Activated naive CD4-positive, alpha-beta T cell treated with Interleukin-2 at 50 U/mL for 16 hours (primary cell): ENCODE measurements at regions not wholly inside any gene's neighbourhood (a gene's known extent, or its start where the extent isn't known, plus 50 kb on each side); places are given as distances from the start of the nearest gene placed in this dataset.
"Not testable (repeated sequence)": the region's sequence is repeated elsewhere in the genome, so short reads cannot be mapped to it uniquely, and the experiment has no call there.

Experiments
- DNase-seq: peaks from one replicate; pipeline ENCODE4 v3.0.0-alpha.2; 2020

DNA sequence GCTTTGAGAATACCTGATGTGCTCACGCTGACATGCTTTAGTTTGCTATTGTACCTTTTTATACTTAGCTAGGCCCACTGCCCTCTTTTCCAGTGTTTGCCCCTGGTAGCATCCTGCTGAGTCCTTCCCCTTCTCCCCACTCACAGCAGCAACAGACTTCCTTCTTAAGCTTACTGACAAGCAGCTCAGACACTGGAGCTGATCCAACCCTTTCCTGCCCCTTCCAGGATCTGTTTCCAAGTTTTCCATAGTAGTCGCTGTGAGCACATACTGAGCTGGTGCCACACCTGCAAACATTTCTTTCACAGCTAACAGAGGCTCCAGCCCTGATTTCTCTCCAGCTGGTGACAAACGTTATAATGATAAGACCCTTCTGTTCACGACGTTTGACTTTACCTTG lies 991.4 kb upstream of the CELF4 start:
- no peak for DNase-seq

DNA sequence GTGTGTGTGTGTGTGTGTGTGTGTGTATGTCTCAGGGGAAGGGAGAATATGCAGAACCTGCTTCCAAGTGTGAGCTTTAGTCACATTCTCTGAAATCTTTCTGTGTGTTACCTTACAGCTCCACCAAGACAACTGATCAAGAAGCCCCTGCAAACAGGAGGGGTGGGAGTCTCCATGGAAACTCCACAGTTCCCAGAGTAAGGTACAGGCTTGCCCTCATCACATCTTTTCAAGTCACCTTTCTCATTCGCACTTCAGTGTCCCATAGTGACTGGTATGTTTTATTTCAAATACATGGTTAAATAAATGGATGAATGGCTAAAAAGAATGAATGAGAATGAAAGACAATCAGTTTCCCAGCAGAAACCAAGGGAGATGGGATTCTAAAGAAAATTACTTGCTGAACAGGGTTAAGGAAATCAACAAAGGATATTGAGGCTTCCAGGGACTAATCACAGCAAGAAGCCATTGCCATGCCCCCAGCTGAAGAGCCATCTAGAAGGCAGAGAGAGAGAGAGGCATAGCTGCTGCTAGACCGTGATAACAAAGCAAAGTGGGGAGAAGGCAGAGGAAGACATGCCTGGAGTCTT lies 987.2 kb upstream of the CELF4 start:
- DNase-seq: no peak

DNA sequence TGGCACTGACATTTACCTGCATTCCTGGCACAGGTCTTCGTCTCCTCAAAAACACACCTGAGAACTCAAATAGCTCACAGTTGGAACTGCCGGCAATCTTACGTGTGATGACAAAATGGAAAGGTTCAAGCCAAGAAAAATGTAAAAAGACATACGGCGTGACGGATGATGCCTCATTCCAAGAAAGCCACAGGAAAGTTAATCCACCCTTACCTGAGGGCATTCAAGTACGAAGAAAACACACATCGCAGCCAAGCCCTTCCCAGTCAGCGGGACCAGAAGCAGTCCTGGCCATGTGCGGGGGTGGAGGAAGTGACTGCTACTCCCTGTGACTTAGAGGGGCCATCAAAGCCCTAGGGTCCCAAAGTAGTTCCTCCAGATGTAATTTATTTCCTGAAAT lies 986.3 kb upstream of the CELF4 start:
- DNase-seq: no peak

DNA sequence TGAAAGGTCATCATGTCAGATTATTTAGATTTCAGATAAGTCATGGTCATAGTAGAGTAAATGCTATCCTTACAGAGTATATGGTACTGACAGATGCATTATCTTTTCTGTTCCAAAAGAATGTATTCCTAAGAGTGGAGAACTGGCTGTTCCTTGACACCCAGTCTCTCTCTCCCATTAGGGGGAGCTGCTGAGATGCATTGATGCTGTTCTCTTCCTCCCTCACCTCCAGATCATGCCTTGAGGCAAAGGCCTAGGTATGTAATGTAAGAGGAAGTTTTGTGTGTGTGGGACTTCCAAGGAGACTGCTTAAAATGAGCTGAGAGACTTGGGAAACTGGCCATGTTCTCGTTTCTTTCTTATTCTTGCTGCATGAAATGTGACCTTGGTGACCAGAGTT lies 979.5 kb upstream of the CELF4 start:
- no peak for DNase-seq

DNA sequence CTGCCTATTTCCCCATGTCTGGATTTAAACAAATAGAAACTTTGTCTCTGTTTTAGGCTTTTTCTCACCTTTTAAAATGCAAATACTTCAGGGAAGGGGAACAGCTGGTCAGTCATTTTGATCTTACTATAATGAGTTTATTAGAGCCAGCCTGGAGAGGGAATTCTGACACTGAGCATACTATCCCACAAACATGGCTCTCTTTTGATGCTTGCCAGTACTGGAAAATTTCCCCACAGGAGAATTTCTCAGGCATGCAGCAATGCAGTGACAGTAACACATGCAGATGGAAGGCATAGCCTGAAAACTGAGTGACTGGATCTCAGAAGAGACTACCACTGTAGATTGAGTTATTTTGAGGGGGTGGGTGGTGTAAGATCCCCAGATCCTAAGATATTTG lies 974.3 kb upstream of the CELF4 start:
- no peak for DNase-seq

DNA sequence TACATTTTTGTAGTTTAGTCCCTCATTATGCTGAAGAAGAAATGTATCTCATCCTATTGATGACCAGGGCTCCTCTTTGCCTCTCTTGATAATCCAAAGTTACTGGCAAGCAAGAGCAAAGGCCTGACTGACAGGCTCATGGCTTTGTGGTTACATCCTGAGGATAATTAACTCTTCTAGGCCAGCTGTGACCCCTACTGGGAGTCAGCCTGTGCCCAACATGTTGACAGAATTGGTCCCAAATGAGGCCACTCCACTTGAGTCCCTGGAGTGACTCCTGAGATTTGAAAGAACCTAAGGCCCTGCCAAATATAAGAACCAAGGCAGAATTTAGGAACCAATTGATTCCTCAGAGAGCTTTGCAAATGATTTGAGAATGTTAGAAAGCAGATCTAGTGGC lies 973.8 kb upstream of the CELF4 start:
- DNase-seq: no peak

DNA sequence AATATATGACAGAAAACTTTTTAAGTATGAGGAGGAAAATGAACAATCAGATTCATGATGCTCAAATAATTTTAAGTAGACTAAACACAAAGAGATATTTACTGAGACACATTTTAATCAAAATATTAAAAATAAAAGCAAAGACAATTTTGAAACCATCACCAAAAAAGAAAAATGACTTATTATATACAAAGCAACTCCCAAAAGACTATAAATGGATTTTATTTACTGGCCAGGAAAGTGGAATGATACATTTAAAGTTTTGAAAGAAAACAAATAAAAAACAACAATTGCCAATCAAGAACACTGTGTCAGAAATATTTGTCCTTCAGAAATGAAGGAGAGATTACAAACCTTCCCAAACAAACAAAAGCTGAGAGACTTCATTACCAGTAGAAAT lies 968.5 kb upstream of the CELF4 start:
- DNase-seq: no peak

DNA sequence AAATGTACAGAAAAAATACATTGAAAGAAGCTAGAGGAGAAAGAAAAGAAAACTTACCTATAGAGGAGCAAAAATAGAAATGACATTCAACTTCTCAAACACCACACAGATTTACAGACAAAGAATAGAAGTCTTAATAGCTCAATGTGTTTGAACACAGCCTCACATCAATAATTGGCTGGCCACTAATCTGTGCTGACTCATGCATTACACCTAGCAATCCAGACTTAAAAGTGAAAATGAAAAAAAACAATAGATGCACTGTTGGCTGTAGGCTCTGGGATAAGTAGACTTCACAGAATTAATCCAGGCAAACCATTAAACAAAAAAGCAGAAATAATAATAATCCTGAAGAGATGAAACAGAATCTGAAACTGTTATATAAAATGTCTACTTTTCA lies 961.3 kb upstream of the CELF4 start:
- DNase-seq: no peak

DNA sequence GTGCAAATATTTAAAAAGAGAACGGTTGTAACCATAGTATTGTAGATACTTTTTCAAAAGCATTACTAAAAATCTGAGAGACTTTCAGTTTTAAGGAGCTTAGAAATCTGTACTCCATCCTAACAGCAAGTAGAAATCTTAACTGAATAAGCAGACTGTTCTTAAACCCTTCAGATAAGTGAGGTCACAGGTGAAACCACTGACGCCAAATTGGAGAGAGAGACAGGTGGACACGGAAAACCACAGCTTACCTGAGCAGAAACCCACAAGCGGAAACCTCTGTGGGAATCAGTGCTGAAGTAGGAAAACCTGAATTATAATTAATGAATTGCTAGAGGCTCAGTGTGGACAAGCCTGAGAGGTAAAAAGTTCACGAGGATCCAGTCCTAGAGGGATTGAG lies 959.4 kb upstream of the CELF4 start:
- DNase-seq: no peak

DNA sequence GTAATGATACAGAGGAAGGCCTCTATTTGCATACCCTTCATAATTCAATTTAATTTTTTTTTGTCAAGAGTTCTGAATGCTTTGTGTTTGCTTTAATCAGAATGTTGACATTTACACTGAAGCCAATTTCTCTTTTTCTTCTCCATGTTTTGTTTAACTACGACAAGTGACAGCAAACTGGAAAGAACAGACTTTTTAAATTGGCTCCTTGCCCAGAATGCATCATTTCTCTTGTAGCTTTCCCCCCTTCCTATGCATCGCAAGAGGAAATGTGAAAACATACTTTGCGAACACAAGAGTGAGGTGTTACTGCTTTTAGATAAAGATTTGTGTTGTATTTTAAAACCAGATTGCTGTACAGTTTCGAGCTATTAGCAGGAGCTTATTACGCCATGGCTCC lies 955.2 kb upstream of the CELF4 start:
- DNase-seq: no peak

DNA sequence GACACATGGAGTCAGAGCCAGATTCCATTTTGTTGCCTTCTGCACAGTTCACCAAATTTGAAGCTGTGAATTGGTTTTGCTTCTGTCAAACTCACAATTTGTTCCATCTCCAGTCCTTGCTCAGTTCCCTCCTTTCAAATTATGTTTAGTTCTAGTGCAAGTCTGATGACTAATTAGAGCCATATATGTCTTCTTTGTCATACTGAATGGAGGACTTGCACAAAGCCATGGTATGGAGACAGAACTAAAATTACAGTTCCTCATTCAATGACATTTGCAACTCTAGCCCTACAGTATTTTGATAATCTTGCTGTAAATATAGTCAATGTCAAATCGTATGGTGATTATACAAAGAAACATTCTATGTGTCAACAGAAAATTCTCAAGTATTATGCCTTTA lies 936.9 kb upstream of the CELF4 start:
- DNase-seq: no peak

DNA sequence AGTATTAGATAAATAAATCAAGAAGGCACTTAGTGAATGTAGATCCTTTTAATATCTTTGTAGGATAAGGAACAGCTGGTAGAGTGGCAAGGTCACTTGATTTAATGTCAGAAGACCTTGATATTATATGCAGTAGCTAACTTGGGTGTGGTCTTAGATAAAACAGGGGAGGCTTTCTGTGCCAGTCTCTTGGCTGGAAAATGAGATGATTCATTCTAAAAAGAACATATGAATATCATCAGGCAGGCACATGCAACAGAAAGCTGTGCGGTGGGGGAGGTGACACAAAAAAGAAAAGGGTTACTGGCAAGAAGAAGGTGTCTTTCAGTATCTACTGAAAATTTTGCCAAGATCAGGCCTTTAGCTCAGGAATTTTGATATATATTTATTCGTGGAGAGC lies 931.7 kb upstream of the CELF4 start:
- no peak for DNase-seq

DNA sequence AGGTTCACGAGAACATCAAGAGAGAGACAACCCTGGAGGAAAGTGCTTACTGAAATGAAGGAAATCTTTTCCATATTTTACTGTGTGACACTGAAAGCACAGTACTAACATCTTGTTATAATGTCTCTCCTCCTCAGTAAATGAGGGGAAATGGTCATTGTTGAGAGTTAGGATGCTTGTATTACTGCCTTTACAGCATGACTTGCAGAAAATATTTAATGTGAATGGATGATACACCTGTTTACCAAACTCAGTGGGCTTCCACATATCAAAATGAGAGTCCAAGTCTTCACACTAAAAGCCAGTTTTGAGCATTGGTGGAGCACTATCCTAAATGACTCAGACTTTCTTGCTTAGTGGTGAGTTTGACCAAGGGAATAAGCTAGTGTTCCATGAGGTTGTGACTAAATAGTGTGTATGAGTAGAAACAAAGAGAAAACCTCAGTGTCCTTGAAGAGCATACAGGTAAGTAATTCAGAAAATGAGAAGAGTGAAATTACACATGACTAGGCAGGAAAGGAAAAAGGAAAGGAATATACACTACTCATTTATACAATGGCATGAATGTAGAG lies 930.7 kb upstream of the CELF4 start:
- no peak for DNase-seq

DNA sequence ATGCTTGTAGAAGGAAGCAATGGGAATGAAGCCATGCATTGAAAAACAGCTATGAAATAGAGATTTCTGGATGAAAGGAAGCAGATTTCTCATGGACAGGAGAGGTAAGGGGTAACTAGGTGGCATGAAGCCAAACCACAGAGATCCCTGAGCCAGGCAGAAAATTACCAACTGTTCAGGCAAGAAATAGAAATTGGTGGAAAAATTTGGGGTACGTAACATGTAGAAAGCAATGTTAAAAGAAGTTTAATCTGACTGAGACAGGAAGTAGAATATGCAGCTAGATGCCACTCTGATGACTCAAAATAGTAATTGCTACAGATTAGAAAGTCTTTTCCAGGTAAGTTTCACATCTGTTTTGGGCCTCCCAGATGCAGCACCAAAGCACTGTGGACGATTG lies 928.5 kb upstream of the CELF4 start:
- DNase-seq: no peak

DNA sequence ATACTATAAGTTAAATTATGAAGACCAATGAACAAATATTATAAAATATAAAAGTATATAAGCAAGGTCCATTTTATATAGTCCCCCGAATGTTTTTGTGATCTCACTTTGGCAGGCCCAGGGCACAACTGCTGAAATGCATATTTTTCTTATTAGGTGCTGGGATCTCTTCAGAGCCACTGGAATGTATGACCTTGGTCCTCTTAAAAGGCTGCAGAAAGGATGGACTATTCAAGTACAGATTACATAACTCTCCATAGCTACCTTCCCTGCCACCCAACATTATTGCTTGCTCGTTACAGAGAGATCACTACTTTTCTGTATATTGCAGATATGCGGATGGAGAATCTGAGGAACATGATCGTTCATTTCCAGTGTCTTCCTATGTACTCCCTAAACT lies 925.6 kb upstream of the CELF4 start:
- no peak for DNase-seq

DNA sequence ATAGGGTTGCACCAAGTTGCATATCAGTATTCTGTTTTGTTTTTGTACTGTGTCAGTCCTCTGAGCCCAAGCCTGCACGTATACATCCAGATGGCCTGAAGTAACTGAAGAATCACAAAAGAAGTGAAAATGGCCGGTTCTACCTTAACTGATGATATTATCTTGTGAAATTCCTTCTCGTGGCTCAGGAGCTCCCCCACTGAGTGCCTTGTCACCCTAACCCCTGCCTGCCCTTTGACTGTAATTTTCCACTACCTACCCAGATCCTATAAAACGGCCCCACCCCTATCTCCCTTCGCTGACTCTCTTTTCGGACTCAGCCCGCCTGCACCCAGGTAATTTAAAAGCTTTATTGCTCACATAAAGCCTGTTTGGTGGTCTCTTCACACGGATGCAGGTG lies 924.1 kb upstream of the CELF4 start:
- DNase-seq: not testable (repeated sequence)

DNA sequence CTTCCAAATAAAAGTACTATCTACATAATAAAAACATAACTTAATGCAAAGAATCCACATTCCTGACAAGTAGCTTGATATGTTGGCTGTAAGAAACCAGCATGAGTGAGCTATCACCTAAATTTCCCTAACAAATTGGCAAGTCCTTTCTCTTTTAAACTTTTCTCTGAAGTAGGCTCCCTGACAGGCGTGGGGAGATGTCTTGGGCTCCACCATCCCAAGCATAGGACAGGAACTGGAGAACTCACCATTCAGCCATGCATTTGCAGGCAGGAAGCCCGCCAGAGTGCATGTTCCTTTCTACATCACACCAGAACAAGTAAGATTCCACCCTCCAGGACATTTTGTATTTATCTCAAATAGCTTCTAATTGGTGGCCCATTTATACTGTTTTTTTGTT lies 921.9 kb upstream of the CELF4 start:
- no peak for DNase-seq

DNA sequence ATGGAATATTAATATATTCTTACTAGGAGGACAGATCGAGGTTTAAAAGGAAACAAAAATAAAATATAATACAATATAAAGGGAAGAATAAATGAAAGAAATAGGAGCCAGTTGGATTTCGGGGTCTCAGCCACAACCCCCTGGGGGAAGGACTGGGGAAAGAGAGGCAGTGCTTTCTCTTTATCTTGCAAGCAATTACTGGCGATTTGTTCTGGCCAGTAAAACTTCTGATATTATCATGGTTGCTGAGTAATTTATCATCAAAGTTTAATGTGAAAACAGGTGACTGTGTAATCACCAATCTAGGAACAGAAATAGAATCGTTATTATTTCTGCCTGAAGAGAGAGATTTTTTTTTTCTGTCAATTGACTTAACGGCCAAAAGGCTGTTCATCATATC lies 917.7 kb upstream of the CELF4 start:
- DNase-seq: no peak

DNA sequence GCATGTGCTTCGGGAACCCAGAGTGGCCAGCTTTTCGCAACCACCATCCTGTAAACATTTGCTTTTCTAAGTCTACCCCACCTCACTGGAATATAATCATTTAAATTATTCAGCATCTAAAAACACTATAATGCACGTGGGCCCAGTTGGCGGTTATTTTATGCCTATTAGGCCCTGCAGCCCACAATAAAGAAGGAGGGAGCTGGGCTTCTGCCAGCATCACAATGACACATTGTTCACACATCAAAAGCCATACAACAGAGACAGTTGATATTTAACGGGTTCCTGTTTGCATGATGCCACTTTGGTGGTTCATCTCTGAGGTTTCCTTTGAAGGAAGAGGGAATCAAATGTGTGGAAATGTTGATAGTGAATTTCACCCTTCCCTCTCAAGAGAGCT lies 916.0 kb upstream of the CELF4 start:
- no peak for DNase-seq

DNA sequence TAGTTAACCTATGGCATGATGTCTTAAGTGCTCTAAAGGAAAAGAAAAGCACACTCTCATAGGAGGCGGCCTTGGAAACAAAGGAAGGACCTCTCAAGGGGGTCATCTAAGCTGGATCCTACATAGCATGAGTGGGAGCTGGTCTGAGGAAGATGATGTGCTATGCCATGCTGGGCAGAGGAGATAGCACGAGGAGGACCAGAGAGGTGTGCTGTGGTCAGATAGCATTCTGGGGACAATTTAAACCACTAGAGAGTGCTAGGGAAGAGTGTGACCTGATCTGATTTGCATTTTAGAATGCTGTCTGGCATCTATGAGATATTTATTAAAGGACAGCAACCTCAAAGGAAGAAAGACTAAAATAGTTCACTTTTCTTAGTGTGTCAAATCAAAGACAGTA lies 910.1 kb upstream of the CELF4 start:
- no peak for DNase-seq

DNA sequence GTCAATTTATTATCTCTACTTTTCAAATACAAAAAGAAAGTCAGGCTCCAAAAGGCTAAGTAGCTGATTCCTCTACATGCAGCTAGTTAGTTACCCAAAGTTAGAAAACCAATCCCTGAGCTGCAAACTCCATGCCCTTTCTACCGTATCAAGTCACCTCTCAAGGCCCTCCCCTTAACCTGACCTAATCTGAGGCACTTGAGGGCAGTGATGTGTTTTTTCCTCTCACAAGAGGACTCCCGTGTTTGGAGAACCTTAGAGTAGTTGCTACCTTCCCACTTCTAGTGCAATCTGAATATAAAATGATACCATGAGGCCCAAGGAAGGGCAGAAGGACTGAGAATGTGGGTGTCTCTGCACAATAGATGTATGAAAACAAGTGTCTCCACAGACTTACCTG lies 907.9 kb upstream of the CELF4 start:
- no peak for DNase-seq

DNA sequence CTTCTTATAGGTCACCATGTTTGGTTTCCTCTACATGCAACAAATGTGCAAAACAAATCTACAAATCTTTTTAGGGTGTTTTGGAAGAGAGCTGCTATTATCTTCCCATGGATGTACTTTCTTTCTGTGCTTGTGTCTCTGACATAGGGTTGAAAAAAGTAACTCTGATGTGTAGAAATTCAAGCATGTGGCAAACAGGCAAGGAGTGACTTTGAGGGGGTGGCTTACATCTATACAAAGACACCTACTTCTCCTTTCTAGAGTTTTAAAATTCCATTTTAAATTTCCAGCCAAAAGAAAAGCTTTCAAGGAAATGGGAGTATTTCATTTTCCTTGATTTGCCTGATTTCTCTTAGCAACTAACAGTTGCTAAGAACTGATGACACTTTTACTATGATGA lies 904.8 kb upstream of the CELF4 start:
- no peak for DNase-seq

DNA sequence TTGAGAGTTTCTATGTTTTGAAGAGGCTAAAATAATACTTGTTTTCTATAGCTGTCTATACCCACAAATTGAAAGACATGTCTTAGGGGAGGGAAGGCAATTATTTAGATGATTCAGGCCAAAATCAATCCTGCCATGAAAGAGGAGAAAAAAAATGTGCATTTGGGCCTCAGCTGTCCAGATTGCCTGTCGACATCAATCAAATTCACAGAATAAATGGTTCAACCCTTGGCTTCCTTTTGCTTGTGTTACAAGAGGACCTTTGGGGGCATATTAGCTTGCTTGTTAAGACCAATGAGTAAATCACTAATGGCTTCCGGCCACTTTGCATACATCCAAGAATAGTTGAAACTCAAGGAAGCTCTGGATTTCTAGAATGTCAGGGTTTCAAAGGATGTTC lies 900.8 kb upstream of the CELF4 start:
- DNase-seq: no peak

DNA sequence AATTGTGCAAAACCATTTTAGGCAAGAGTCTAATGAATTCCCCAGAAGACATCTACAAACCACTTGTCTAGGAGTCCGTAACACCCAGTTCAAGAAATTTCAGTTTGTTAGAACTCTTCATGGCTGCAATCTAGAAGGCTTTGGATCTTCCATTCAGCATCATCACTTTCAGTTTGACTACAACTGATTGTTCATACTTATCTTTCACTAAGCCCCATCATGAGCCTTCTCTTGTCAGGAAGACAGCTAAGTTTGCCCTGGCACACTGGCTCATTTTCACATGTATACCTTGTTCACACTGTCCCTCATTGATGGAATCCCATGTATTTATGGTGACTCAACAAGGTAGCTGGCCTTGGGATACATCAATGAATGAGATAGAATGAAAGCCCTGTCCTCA lies 898.4 kb upstream of the CELF4 start:
- DNase-seq: no peak

DNA sequence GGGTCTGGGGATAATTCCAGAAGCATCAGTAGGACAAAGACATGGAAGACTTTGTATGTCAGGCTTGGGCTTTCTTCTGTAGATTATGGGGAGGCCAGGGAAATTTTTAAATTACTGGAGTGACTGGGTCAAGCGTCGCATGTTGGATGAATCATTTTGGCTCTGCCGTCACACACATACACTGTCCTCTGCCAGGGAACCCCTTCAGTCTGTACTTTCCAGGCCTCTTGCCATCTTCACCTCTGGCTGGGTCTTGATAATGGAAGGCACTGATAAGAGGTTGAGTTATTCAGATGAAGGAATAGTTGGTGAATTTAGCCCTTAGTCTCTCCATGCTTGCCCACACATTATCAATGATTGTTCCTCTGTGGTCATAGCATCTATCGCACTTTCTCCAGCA lies 895.1 kb upstream of the CELF4 start:
- DNase-seq: no peak
